HG03280 (cell line): ENCODE measurements at regions not wholly inside any gene's neighbourhood (a gene's known extent, or its start where the extent isn't known, plus 50 kb on each side); places are given as distances from the start of the nearest gene placed in this dataset.
"Not testable (repeated sequence)": the region's sequence is repeated elsewhere in the genome, so short reads cannot be mapped to it uniquely, and the experiment has no call there.

ENCODE experiments used
- ATAC-seq: cut with Tn5 transposase; IDR thresholded peaks from one replicate; pipeline ENCODE4 v1.9.1; 2021; ENCODE audit warnings: mild to moderate bottlenecking, moderate library complexity; ENCODE audit not compliant: unreplicated experiment

DNA sequence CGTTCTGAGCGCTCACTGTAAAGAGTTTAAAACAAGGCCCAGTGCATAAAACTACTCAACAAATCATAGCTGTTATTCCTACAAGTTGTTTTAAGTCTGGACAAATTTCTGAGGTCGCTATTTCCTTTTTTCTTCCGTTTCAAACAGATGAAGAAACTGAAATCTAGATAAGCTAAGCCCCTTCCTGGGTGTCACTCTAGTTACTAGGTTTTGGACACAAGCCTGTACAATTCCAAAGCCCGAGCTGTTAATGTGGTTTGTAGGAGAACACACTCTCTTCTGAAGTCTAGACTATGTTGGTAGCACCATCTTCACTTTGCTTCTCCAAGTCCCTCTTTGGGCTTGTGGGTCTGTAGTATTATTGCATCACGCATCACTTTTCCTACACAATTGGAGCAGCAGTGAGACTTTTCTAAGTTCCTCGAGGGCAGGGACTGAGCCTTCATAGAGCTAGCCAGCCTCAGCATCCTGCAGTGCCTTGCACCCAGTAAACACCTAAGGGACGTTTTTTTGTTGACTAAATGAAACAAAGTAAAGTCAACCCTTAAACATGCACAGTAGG lies 142.6 kb upstream of the PROK2 start:
- ATAC-seq, result no peak

- no peak for ATAC-seq
These were observed 141.7 kb upstream of the PROK2 start for GRCh38 chr3:71926616-71927015.

DNA sequence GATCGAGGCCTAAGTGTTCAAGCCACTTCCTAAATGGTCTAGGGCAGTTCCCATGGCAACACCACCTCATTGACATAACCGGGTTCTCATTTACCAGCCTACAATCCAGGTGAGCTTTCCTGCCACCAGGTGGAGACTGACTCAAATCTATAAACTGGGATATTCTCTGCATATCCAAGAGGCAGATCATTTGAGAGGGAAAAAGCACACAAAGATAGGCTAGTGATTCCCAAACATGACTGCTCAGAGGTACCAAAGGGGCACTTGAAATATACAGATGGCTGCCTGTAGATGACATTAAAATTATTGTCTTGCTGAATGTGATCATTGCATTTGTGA lies 141.3 kb upstream of the PROK2 start:
- ATAC-seq, result no peak

- not testable (repeated sequence) for ATAC-seq
These were observed 140.7 kb upstream of the PROK2 start for GRCh38 chr3:71925511-71926261.

DNA sequence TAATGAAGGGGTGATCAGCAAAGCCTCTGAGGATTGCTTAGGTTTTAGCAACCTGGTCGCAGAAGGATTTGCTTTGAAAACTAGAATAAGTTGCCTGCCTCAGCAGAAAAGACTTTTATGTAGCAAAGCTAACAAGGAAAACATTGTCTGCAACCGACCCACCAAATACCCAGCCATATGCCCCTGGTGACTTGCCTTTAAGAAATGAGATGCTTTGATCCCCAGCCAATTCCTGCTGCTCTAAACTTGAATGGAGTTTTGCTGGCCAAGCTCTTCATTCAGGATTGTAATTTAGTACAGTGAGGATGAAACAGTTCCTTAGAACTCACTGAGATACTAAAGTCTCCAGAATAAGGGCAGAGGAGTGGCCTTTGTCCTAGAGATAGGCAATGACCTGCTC lies 139.8 kb upstream of the PROK2 start:
- no peak for ATAC-seq

DNA sequence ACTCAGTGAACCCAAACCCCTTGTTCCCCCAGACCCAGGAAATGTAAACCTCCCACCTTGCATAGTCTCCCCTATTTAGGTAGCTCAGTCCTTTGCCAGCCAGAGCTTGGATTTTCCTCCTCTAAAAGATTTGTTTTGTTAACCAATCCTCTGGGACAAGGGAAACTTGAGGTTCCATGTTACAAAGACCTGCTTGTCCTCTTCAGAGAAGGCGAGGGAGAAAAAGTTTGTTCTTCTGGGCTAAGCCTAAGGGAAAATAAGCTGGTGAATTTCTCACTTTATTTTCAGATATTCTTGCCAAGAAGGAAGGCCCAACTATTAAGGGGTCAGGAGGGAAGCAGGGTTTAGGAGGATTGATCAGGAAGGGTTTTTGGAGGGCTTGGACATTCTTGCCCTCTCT lies 136.1 kb upstream of the PROK2 start:
- no peak for ATAC-seq

- no peak for ATAC-seq
These were observed 134.6 kb upstream of the PROK2 start for GRCh38 chr3:71919572-71919971.

GRCh38 chr3:71917545-71917944 lies 132.6 kb upstream of the PROK2 start:
- no peak for ATAC-seq

- no peak for ATAC-seq
These were observed 131.9 kb upstream of the PROK2 start for GRCh38 chr3:71916747-71917369.

DNA sequence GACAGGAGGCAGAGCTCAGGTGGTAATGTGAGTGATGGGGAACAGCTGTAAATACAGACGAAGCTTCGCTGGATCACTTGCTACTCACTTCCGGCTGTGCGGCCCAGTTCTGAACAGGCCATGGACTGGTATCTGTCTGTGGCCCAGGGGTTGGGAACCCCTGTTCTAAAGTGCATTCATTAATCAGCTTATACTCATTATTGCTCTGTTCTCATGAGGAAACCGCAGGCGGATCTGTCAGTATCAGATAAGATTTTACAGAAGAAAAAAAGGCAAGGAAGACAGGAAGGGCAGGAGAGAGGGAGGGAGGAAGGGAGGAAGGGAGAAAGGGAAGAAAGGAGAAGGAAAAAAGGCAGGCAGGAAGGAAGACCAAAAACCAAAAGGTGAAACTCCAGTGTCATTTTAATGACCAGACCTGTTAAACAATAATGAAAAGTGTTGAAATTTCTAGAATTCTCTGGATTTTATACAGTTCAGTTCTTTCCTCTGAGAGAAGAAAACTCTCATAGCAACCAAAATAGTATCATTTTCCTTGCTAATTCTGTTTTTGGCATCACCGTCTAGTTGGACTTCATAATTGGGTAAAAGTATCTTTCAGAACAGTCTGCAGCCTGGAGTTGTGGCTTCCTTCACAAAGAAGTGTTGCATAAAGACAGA lies 128.0 kb upstream of the PROK2 start:
- no peak for ATAC-seq

DNA sequence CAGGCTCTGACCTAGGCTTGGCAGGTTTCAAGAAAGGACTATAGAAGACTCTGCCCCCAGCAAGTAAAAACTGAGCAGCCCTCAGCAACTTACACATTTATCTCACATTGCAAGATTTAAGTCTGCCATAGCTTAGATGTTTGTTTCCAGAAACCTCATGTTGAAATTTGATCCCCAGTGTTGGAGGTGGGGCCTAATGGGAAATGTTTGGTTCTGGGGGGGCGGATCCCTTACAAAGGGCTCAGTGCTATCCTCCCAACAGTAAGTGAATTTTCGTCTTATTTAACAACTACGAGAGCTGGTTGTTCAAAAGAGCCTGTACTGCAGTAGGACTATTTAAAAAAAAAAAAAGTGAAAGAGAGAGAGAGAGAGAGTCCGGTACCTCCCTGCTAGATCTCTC lies 125.2 kb upstream of the PROK2 start:
- ATAC-seq, result no peak

GRCh38 chr3:71907996-71908395 lies 123.0 kb upstream of the PROK2 start:
- no peak for ATAC-seq

DNA sequence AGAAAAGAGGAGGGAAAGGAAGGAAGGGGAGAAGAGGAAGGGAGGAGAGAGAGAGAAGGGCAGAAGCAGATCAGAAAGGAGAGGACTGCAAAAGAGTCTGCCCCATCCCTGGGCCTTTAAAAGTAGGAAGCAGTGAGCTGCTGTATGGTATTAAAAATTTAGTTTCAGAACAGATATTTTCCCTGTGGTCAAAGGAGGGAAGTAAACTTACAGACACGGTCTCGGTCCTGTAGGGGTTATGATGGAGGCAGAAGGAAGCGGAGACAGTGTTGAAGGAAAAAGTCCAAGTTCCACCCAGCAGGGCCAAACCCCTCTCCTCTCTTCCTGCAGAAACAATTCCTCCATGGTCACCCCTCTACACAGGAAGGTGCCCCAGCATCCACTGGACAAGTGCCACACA lies 122.0 kb upstream of the PROK2 start:
- no peak for ATAC-seq

DNA sequence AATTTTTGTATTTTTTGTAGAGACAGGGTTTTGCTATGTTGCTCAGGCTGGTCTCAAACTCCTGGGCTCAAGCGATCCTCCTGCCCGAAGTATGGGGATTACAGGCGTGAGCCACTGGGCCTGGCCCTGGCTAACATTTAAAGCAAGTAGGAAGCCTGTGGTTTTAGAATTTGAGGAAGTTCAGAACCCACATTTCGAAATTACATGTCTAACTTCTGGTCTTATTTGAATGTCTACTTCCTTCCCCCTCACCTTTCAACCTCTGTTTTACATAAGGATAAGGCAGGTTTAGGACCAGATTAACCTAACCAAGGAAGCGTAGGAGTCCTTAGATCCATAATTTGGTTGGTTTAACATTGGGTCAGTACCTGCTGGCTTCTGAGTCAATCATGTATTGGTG lies 120.5 kb upstream of the PROK2 start:
- ATAC-seq, result peak; percentile 76

GRCh38 chr3:71903936-71904335 lies 119.0 kb upstream of the PROK2 start:
- no peak for ATAC-seq

DNA sequence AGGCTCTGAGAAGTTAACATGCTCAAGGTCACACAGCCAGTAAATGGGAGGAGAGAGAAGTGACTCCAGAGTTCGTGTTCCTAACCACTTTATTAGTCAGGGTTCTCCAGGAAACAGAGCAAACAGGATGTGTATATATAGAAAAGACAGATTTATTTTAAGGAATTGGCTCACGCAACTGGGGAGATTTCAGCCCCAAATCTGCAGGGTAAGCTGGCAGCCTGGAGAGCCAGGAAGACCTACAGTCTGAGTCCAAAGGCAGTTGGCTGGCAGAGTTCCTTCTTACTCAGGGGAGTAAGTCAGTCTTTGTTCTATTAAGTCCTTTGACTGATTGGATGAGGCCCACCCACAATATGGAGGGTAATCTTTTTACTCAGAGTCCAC lies 118.2 kb upstream of the PROK2 start:
- ATAC-seq, result no peak

- no peak for ATAC-seq
These were observed 117.5 kb upstream of the PROK2 start for GRCh38 chr3:71902258-71903111.

DNA sequence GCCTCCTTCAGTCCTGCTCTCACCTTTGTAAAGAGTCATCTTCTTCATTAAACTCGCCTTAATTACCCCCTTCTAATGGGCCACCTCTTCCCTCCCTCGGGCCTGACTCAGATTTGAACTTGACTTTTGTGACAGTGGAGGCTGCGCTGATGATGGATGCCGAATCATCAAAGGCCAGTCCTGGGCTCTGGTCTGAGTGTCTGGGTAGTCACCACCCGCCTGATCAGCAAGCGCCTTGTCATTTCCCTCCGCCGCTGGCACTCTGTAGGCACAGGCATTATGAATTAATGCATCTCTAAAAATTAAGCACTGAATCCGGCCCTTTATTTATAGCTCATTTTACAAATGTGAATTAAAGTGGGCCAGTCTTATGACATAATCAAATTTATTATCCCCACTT lies 116.7 kb upstream of the PROK2 start:
- no peak for ATAC-seq

- ATAC-seq, result no peak
These were observed 115.1 kb upstream of the PROK2 start for GRCh38 chr3:71900057-71900456.

GRCh38 chr3:71896751-71897150 lies 111.8 kb upstream of the PROK2 start:
- no peak for ATAC-seq
